ENCODE measurements at regions not wholly inside any gene's neighbourhood (a gene's known extent, or its start where the extent isn't known, plus 50 kb on each side); places are given as distances from the start of the nearest gene placed in this dataset.
A peak's percentile ranks its signal among the peaks of the same experiment; 100 is the strongest.

- no peak for DNase-seq (ENCODE audit: low read depth, low spot score)
- in situ Hi-C loops (cut with HindIII; ENCODE audit: low pct_unique_long_range_greater_than_20kb, low sequenced_read_pairs), result no loop called here
These were observed 184.8 kb upstream of the NUDT4 start for GRCh38 chr12:93192878-93193277.

GRCh38 chr12:93195511-93195910 lies 182.2 kb upstream of the NUDT4 start:
- in situ Hi-C loops (cut with HindIII; ENCODE audit: low pct_unique_long_range_greater_than_20kb, low sequenced_read_pairs), result no loop called here
- no peak for DNase-seq (ENCODE audit: low read depth, low spot score)

GRCh38 chr12:93197067-93197593 lies 180.6 kb upstream of the NUDT4 start:
- in situ Hi-C loops (cut with HindIII; ENCODE audit: low pct_unique_long_range_greater_than_20kb, low sequenced_read_pairs), result no loop called here
- peak; percentile 31 for DNase-seq (ENCODE audit: low read depth, low spot score)

- in situ Hi-C loops (cut with HindIII; ENCODE audit: low pct_unique_long_range_greater_than_20kb, low sequenced_read_pairs), result no loop called here
- no peak for DNase-seq (ENCODE audit: low read depth, low spot score)
These were observed 179.6 kb upstream of the NUDT4 start for GRCh38 chr12:93198086-93198485.

GRCh38 chr12:93199831-93200236 lies 177.9 kb upstream of the NUDT4 start:
- DNase-seq (ENCODE audit: low read depth, low spot score), result no peak
- in situ Hi-C loops (cut with HindIII; ENCODE audit: low pct_unique_long_range_greater_than_20kb, low sequenced_read_pairs), result no loop called here

GRCh38 chr12:93200291-93200917 lies 177.3 kb upstream of the NUDT4 start:
- in situ Hi-C loops (cut with HindIII; ENCODE audit: low pct_unique_long_range_greater_than_20kb, low sequenced_read_pairs), result no loop called here
- DNase-seq (ENCODE audit: low read depth, low spot score), result no peak

GRCh38 chr12:93201990-93202389 lies 175.7 kb upstream of the NUDT4 start:
- in situ Hi-C loops (cut with HindIII; ENCODE audit: low pct_unique_long_range_greater_than_20kb, low sequenced_read_pairs), result no loop called here
- no peak for DNase-seq (ENCODE audit: low read depth, low spot score)

- no peak for DNase-seq (ENCODE audit: low read depth, low spot score)
- in situ Hi-C loops (cut with HindIII; ENCODE audit: low pct_unique_long_range_greater_than_20kb, low sequenced_read_pairs), result no loop called here
These were observed 175.0 kb upstream of the NUDT4 start for GRCh38 chr12:93202688-93203087.

- no peak for DNase-seq (ENCODE audit: low read depth, low spot score)
- in situ Hi-C loops (cut with HindIII; ENCODE audit: low pct_unique_long_range_greater_than_20kb, low sequenced_read_pairs), result no loop called here
These were observed 174.4 kb upstream of the NUDT4 start for GRCh38 chr12:93203361-93203760.

- no peak for DNase-seq (ENCODE audit: low read depth, low spot score)
- in situ Hi-C loops (cut with HindIII; ENCODE audit: low pct_unique_long_range_greater_than_20kb, low sequenced_read_pairs), result no loop called here
These were observed 172.8 kb upstream of the NUDT4 start for GRCh38 chr12:93204896-93205295.

GRCh38 chr12:93205361-93205760 lies 172.4 kb upstream of the NUDT4 start:
- DNase-seq (ENCODE audit: low read depth, low spot score), result no peak
- in situ Hi-C loops (cut with HindIII; ENCODE audit: low pct_unique_long_range_greater_than_20kb, low sequenced_read_pairs), result no loop called here

- no peak for DNase-seq (ENCODE audit: low read depth, low spot score)
- in situ Hi-C loops (cut with HindIII; ENCODE audit: low pct_unique_long_range_greater_than_20kb, low sequenced_read_pairs), result no loop called here
These were observed 169.7 kb upstream of the NUDT4 start for GRCh38 chr12:93208011-93208410.

GRCh38 chr12:93214523-93215289 lies 163.0 kb upstream of the NUDT4 start:
- in situ Hi-C loops (cut with HindIII; ENCODE audit: low pct_unique_long_range_greater_than_20kb, low sequenced_read_pairs), result no loop called here
- no peak for DNase-seq (ENCODE audit: low read depth, low spot score)

- DNase-seq (ENCODE audit: low read depth, low spot score), result no peak
- in situ Hi-C loops (cut with HindIII; ENCODE audit: low pct_unique_long_range_greater_than_20kb, low sequenced_read_pairs), result no loop called here
These were observed 162.4 kb upstream of the NUDT4 start for GRCh38 chr12:93215290-93215678.

- in situ Hi-C loops (cut with HindIII; ENCODE audit: low pct_unique_long_range_greater_than_20kb, low sequenced_read_pairs), result no loop called here
- DNase-seq (ENCODE audit: low read depth, low spot score), result no peak
These were observed 157.8 kb upstream of the NUDT4 start for GRCh38 chr12:93219947-93220346.

GRCh38 chr12:93221841-93222240 lies 155.9 kb upstream of the NUDT4 start:
- in situ Hi-C loops (cut with HindIII; ENCODE audit: low pct_unique_long_range_greater_than_20kb, low sequenced_read_pairs), result no loop called here
- peak; percentile 93 for DNase-seq (ENCODE audit: low read depth, low spot score)

- no peak for DNase-seq (ENCODE audit: low read depth, low spot score)
- in situ Hi-C loops (cut with HindIII; ENCODE audit: low pct_unique_long_range_greater_than_20kb, low sequenced_read_pairs), result no loop called here
These were observed 154.0 kb upstream of the NUDT4 start for GRCh38 chr12:93223440-93224426.

- in situ Hi-C loops (cut with HindIII; ENCODE audit: low pct_unique_long_range_greater_than_20kb, low sequenced_read_pairs), result no loop called here
- DNase-seq (ENCODE audit: low read depth, low spot score), result no peak
These were observed 152.6 kb upstream of the NUDT4 start for GRCh38 chr12:93225094-93225493.

All from SK-MEL-5 (cell line).